GM08714 (cell line): ENCODE measurements at regions not wholly inside any gene's neighbourhood (a gene's known extent, or its start where the extent isn't known, plus 50 kb on each side); places are given as distances from the start of the nearest gene placed in this dataset.

Experiments
- H3K4me3 ChIP-seq: fragments of 200-500 bp; sonication (Bioruptor generic); 2 replicates; pipeline ENCODE4 v1.5.1; 2014; ENCODE audit warnings: mild to moderate bottlenecking, low read length, inconsistent platforms
- ZNF274 ChIP-seq: IDR thresholded peaks from 2 replicates; pipeline ENCODE4 v1.6.1; 2012; ENCODE audit warnings: mild to moderate bottlenecking, low read depth, low read length

DNA sequence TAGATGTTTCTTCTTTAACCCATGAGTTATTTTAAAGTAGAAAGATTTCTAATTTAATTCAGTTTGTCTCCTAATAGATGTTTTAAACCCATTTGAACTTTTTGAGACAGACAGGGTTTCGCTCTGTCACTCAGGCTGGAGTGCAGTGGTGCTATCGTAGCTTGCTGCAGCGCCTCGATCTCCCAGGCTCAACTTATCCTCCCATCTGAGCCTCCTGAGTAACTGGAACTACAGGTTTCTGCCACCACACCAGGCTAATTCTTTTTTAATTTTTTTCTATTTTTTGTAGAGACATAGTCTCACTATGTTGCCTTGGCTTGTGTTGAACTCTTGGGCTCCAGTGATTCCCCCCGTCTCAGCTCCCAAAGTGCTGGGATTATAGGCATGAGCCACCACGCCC, 53.0 kb upstream of the RAB18 start:
- TF ChIP-seq ZNF274 = no peak
- H3K4me3 ChIP-seq = no peak overlapping the region

GRCh38 chr10:27450225-27450624, 53.9 kb upstream of the RAB18 start:
- no peak overlapping the region for H3K4me3 ChIP-seq
- TF ChIP-seq ZNF274 = no peak

GRCh38 chr10:27449571-27449970, 54.5 kb upstream of the RAB18 start:
- H3K4me3 ChIP-seq = no peak overlapping the region
- no peak for TF ChIP-seq ZNF274

- TF ChIP-seq ZNF274 = no peak
- no peak overlapping the region for H3K4me3 ChIP-seq
Measured at GRCh38 chr10:27448921-27449320, 55.2 kb upstream of the RAB18 start.

DNA sequence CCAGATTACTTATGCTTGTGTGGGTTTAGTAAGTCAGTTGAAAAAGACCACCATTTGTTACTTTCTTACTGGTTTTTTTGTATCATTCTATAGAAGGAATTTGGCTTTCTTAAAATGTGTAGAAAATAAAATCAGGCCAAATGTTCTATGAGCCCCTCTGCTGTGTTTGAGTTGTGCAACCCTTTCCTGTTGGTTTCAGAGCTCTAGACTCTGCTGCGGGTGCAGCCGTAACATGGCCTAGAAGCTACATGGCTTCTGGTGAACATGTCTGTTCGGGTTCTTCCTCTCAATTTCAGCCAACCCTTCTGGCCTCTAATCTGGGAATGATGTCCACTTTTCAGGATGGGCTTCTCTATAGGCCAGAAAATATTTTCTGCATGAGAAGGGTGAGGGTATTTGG, 56.6 kb upstream of the RAB18 start:
- no peak for TF ChIP-seq ZNF274
- H3K4me3 ChIP-seq = no peak overlapping the region

DNA sequence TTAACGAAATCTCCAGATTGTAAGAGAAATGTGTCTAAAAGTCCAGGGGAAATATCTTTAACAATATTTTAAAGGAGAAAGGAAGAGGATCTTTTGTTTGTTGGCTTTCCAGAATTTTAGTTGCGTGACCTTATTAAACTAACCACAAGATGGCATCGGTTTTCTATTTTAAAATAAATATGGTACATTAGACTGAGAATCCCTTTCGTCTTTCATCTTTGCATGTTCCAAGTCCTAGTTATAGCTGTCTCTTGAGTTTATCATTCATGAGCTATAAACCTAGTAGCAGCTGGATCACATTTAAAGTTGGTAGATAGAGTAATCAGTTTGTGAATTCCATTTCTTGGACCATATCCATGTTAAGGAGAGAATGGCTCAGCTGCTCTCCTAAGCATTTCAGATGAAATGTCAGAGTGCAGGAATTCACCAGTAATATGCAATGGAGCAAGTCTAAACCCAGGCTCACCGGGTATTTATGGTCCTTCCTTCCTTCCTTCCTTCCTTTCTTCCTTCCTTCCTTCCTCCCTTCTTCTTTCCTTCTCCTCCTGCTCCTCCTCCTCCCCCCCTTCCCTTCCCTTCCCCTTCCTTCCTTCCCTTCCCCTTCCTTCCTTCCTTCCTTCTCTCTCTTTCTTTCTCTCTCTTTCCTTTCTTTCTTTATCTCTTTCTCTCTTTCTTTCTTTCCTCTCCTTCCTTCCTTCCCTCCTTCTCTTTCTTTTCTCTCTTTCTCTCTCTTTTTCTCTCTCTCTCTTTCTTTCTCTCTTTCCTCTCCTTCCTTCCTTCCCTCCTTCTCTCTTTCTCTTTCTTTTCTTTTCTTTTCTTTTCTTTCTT, 57.8 kb upstream of the RAB18 start:
- TF ChIP-seq ZNF274 = no peak

GRCh38 chr10:27445070-27445469, 59.0 kb upstream of the RAB18 start:
- no peak for TF ChIP-seq ZNF274
- H3K4me3 ChIP-seq = no peak overlapping the region

More for the DNA sequence above, 57.8 kb upstream of the RAB18 start:
- no peak overlapping the region for H3K4me3 ChIP-seq

- H3K4me3 ChIP-seq = no peak overlapping the region
- no peak for TF ChIP-seq ZNF274
Measured at GRCh38 chr10:27440478-27440877, 63.6 kb upstream of the RAB18 start.

- TF ChIP-seq ZNF274 = no peak
- H3K4me3 ChIP-seq = no peak overlapping the region
Measured at GRCh38 chr10:27440021-27440420, 64.1 kb upstream of the RAB18 start.

DNA sequence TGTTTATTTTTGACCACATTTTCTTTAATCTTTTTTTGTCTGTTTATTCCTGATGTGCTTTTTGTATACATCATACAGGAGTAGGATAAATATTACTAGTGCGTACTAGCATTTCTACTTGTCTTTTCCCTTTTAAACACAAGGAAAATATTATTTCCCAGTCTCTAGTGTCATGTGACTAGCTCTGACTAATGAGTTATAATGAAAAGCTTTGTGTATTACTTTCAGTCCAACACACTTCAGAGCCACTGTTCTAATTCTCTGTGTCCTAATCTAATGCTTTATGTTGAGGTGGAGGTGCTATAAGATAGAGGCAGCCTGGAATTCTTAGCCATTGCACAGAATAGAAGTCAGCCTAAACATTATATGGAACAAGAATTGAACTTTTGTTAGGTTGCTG, 65.0 kb upstream of the RAB18 start:
- no peak for TF ChIP-seq ZNF274

GRCh38 chr10:27437775-27438174, 66.3 kb upstream of the RAB18 start:
- no peak overlapping the region for H3K4me3 ChIP-seq
- no peak for TF ChIP-seq ZNF274

More for the DNA sequence above, 65.0 kb upstream of the RAB18 start:
- H3K4me3 ChIP-seq = no peak overlapping the region

GRCh38 chr10:27436710-27437109, 67.4 kb upstream of the RAB18 start:
- no peak for TF ChIP-seq ZNF274
- H3K4me3 ChIP-seq = no peak overlapping the region

- no peak for TF ChIP-seq ZNF274
- H3K4me3 ChIP-seq = no peak overlapping the region
Measured at GRCh38 chr10:27433976-27434375, 70.1 kb upstream of the RAB18 start.

GRCh38 chr10:27426948-27427467, 77.1 kb upstream of the RAB18 start:
- TF ChIP-seq ZNF274 = no peak
- H3K4me3 ChIP-seq = no peak overlapping the region

GRCh38 chr10:27413831-27414348, 90.2 kb upstream of the RAB18 start:
- no peak for TF ChIP-seq ZNF274
- no peak overlapping the region for H3K4me3 ChIP-seq
